Omental fat pad (tissue), 3 donors: ENCODE measurements at regions not wholly inside any gene's neighbourhood (a gene's known extent, or its start where the extent isn't known, plus 50 kb on each side); places are given as distances from the start of the nearest gene placed in this dataset.

Source experiments
- ATAC-seq: fragments of 150-250 bp; one replicate; pipeline ENCODE4 v1.9.1; 2016; ENCODE audit warnings: mild to moderate bottlenecking, moderate library complexity; ENCODE audit not compliant: low FRiP score
- DNase-seq: peaks from one replicate; pipeline ENCODE4 v3.0.0-alpha.2; 2019; ENCODE audit warnings: low spot score
- CTCF ChIP-seq, 3 donors: fragments of 450-650 bp; IDR thresholded peaks; one replicate each; pipeline ENCODE4 v1.5.1; 2016 to 2017; ENCODE audit warnings: antibody characterized with exemption in 3 of 3, mild to moderate bottlenecking in 3 of 3, moderate library complexity in 2 of 3

- no peak for ATAC-seq
- no peak for TF ChIP-seq CTCF (IDR thresholded peaks at IDR 0.05)
- no peak for DNase-seq
These were observed 166.6 kb upstream of the PKDCC start for GRCh38 chr2:41881249-41881648.

- DNase-seq (no peak), ATAC-seq (no peak)
- TF ChIP-seq CTCF (IDR thresholded peaks at IDR 0.05), result no peak
These were observed 163.1 kb upstream of the PKDCC start for GRCh38 chr2:41884718-41885117.

GRCh38 chr2:41886145-41886664 lies 161.6 kb upstream of the PKDCC start:
- ATAC-seq, result no peak
- TF ChIP-seq CTCF (IDR thresholded peaks at IDR 0.05), result no peak
- no peak for DNase-seq

- ATAC-seq (peak; percentile 38), DNase-seq (no peak)
- no peak for TF ChIP-seq CTCF (IDR thresholded peaks at IDR 0.05)
These were observed 161.1 kb upstream of the PKDCC start for GRCh38 chr2:41886757-41887156.

GRCh38 chr2:41890341-41890740 lies 157.5 kb upstream of the PKDCC start:
- ATAC-seq (no peak), DNase-seq (no peak)
- TF ChIP-seq CTCF (IDR thresholded peaks at IDR 0.05), result no peak

- no peak for DNase-seq
- ATAC-seq, result no peak
- TF ChIP-seq CTCF (IDR thresholded peaks at IDR 0.05), result no peak
These were observed 155.3 kb upstream of the PKDCC start for GRCh38 chr2:41892476-41892875.

GRCh38 chr2:41894563-41895333 lies 153.1 kb upstream of the PKDCC start:
- DNase-seq (no peak), ATAC-seq (no peak)

More at GRCh38 chr2:41894563-41895333, 153.1 kb upstream of the PKDCC start:
- no peak for TF ChIP-seq CTCF (IDR thresholded peaks at IDR 0.05)
